Thymus (tissue), 11 donors: ENCODE measurements at regions not wholly inside any gene's neighbourhood (a gene's known extent, or its start where the extent isn't known, plus 50 kb on each side); places are given as distances from the start of the nearest gene placed in this dataset.

ENCODE experiments used
- DNase-seq, 9 donors: peaks; one replicate each; pipeline ENCODE4 v3.0.0-alpha.2; 2013; ENCODE audit warnings: low spot score in 9 of 9, low read depth in 6 of 9, missing footprints in 1 of 9
- H3K27ac ChIP-seq, 2 donors: one replicate each; pipeline ENCODE4 v1.5.1; 2013; ENCODE audit warnings: control low read depth in 1 of 2, low read depth in 1 of 2, low read length in 1 of 2, mild to moderate bottlenecking in 1 of 2, moderate library complexity in 1 of 2
- H3K27me3 ChIP-seq, 2 donors: one replicate each; pipeline ENCODE4 v1.5.1; 2013; ENCODE audit warnings: low read length in 1 of 2; ENCODE audit not compliant: control insufficient read depth in 2 of 2, insufficient read depth in 1 of 2
- H3K36me3 ChIP-seq, 2 donors: one replicate each; pipeline ENCODE4 v1.5.1; 2013; ENCODE audit warnings: low read length in 1 of 2, mild to moderate bottlenecking in 1 of 2, moderate library complexity in 1 of 2; ENCODE audit not compliant: control insufficient read depth in 2 of 2, insufficient read depth in 2 of 2
- H3K4me1 ChIP-seq, 2 donors: one replicate each; pipeline ENCODE4 v1.5.1; 2013; ENCODE audit warnings: low read length in 2 of 2; ENCODE audit not compliant: control insufficient read depth in 2 of 2, insufficient read depth in 2 of 2
- H3K4me3 ChIP-seq, 2 donors: one replicate each; pipeline ENCODE4 v1.5.1; 2013; ENCODE audit warnings: low read length in 2 of 2, control low read depth in 1 of 2, mild to moderate bottlenecking in 1 of 2
- H3K9me3 ChIP-seq, 2 donors: one replicate each; pipeline ENCODE4 v1.5.1; 2013; ENCODE audit warnings: low read length in 1 of 2, mild to moderate bottlenecking in 1 of 2; ENCODE audit not compliant: control insufficient read depth in 2 of 2, insufficient read depth in 1 of 2
- WGBS: extraction: QIAGEN DNeasy Blood & Tissue Kit; methylation state at CpG from one replicate; pipeline ENCODE4 v1.1.7; 2013; 5-methylcytosine and 5-hydroxymethylcytosine counted together
- donor health status: healthy.

DNA sequence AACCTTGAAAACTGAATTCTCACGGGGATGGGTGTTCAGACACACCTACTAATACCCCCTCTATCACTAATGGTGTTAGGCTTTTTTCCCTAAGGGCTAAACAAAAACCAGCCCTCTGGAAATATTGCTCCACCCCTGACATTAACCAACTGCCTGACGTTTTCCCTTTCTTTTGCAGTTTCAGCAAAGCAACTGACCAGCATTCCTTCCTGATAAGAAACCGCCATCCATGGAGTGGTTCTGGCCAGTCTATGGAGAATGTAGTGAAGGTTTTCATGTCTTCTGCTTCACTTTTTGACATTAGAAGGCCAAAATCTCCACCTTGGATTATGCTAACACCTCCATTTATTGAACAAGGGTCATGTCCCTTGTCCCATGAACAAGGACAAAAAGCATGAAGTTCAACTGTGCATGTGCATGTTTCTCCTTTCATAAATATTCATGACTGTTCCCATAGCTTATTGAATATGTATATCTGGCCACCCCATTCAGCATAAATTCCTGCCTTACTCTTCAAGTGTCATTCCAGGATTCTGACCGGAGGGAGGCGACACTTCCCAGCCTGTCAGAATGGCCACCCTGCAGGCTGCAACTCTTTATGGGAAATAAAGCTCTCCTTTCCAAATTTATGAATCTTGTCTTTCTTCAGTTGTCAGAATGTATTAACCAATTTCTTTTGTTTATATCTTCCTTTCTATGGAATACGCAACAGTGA lies 314.3 kb downstream of the HHIPL2 start:
- 94% methylated on average over 6 of the region's 6 CpGs for WGBS
- Histone ChIP-seq H3K9me3 (no peaks in the 10 kb centered on the region), H3K27me3 (no peaks in the 10 kb centered on the region), H3K27ac (no peak overlapping the region), H3K36me3 (no peaks in the 10 kb centered on the region), H3K4me3 (no peak overlapping the region), H3K4me1 (no peaks in the 10 kb centered on the region)
- no peak for DNase-seq

GRCh38 chr1:222232842-222233241 lies 315.1 kb downstream of the HHIPL2 start:
- Histone ChIP-seq H3K9me3 (no peaks in the 10 kb centered on the region), H3K36me3 (no peaks in the 10 kb centered on the region), H3K4me1 (no peaks in the 10 kb centered on the region), H3K27ac (no peak overlapping the region), H3K4me3 (no peak overlapping the region), H3K27me3 (no peaks in the 10 kb centered on the region)
- no peak for DNase-seq

DNA sequence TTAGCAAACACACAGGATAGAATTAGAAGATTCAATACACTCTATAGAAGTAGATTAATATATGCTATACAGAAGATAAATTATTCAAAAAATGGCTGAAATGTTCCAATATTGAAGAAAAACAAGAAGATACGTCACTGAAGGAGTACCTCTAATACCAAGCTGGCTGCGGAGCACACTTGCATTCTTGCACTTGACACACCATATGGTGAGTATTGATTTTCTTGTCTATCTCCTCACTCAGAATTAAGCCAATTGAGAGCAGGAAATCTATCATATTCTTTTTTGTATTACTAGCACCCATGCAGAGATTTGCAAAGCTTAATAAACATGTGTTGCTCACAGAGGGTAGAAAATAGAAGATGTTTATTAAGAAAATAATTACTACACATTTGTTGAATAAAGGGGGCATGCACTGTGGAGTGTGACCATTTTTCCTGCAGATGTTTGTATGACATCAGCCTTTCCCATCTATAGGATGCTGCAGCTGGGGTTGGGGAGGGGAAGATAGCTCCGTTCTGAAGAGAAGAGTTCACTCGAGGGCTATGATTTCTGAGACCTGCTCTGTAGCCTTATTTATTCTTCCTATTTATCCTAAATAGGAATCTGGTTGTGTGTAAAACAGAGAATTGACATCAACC lies 318.1 kb downstream of the HHIPL2 start:
- Histone ChIP-seq H3K4me3 (no peak overlapping the region), H3K36me3 (no peaks in the 10 kb centered on the region)
- WGBS: 96% methylated on average over 4 of the region's 4 CpGs

DNA sequence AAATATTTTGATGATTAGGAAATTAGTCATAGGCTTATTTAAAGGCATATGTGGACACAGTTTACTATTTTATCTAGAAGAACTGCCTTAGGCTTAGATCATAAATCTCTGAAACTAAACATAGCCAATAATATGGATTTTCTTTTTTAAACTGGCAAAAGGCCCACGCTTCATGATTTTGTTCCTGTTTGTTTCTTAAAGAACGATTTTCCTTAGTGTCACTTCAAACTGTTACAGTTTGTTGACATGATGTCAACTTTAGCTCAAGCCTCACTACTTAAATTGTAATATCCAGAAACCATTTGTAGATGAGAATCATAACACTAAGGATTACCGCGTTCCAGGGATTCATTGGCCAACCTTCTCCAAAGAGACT lies 322.6 kb downstream of the HHIPL2 start:
- Histone ChIP-seq H3K36me3 (no peaks in the 10 kb centered on the region), H3K27ac (no peak overlapping the region), H3K4me3 (no peak overlapping the region), H3K27me3 (no peaks in the 10 kb centered on the region), H3K9me3 (no peaks in the 10 kb centered on the region), H3K4me1 (no peaks in the 10 kb centered on the region)
- WGBS: 93% methylated on average over 4 of the region's 4 CpGs
- no peak for DNase-seq

More for the DNA sequence above, 318.1 kb downstream of the HHIPL2 start:
- no peaks in the 10 kb centered on the region for H3K4me1 ChIP-seq
- H3K27ac ChIP-seq: no peak overlapping the region
- H3K9me3 ChIP-seq: no peaks in the 10 kb centered on the region
- H3K27me3 ChIP-seq: no peaks in the 10 kb centered on the region
- no peak for DNase-seq

- no peak for DNase-seq
- Histone ChIP-seq H3K27ac (no peak overlapping the region), H3K9me3 (no peaks in the 10 kb centered on the region), H3K27me3 (no peaks in the 10 kb centered on the region), H3K36me3 (no peaks in the 10 kb centered on the region), H3K4me1 (no peaks in the 10 kb centered on the region), H3K4me3 (no peak overlapping the region)
- 71% methylated on average over 4 of the region's 4 CpGs for WGBS
These were observed 323.1 kb downstream of the HHIPL2 start for GRCh38 chr1:222224636-222225315.

GRCh38 chr1:222224156-222224555 lies 323.7 kb downstream of the HHIPL2 start:
- Histone ChIP-seq H3K27me3 (no peaks in the 10 kb centered on the region), H3K27ac (no peak overlapping the region), H3K36me3 (no peaks in the 10 kb centered on the region), H3K4me3 (no peak overlapping the region), H3K9me3 (no peaks in the 10 kb centered on the region), H3K4me1 (no peaks in the 10 kb centered on the region)
- no peak for DNase-seq
- WGBS: 98% methylated on average over 4 of the region's 4 CpGs

GRCh38 chr1:222223010-222223409 lies 324.9 kb downstream of the HHIPL2 start:
- no peak overlapping the region for H3K27ac ChIP-seq
- H3K27me3 ChIP-seq: no peaks in the 10 kb centered on the region
- no peaks in the 10 kb centered on the region for H3K36me3 ChIP-seq
- H3K4me3 ChIP-seq: no peak overlapping the region
- 96% methylated on average over 1 of the region's 1 CpG for WGBS
- H3K9me3 ChIP-seq: no peaks in the 10 kb centered on the region
- no peaks in the 10 kb centered on the region for H3K4me1 ChIP-seq
- DNase-seq: no peak

GRCh38 chr1:222216255-222216754 lies 331.6 kb downstream of the HHIPL2 start:
- Histone ChIP-seq H3K4me1 (no peaks in the 10 kb centered on the region), H3K27me3 (no peaks in the 10 kb centered on the region), H3K36me3 (no peaks in the 10 kb centered on the region), H3K4me3 (no peak overlapping the region), H3K27ac (no peak overlapping the region), H3K9me3 (no peaks in the 10 kb centered on the region)
- DNase-seq: no peak
- WGBS: 82% methylated on average over 3 of the region's 3 CpGs

- H3K4me1 ChIP-seq: no peaks in the 10 kb centered on the region
- no peak overlapping the region for H3K27ac ChIP-seq
- no peaks in the 10 kb centered on the region for H3K36me3 ChIP-seq
- H3K4me3 ChIP-seq: no peak overlapping the region
- no peaks in the 10 kb centered on the region for H3K27me3 ChIP-seq
- H3K9me3 ChIP-seq: no peaks in the 10 kb centered on the region
- no peak for DNase-seq
- WGBS: 96% methylated on average over 2 of the region's 2 CpGs
These were observed 337.1 kb downstream of the HHIPL2 start for GRCh38 chr1:222210776-222211175.
